ENCODE measurements at regions not wholly inside any gene's neighbourhood (a gene's known extent, or its start where the extent isn't known, plus 50 kb on each side); places are given as distances from the start of the nearest gene placed in this dataset.

GRCh38 chr6:168137024-168137423 lies 58.0 kb upstream of the FRMD1 start:
- no peak for TF ChIP-seq CTCF (IDR thresholded peaks at IDR 0.05)
- TF ChIP-seq ZFX (IDR thresholded peaks at IDR 0.05; ENCODE audit: borderline replicate concordance): no peak
